HG03025 (cell line): ENCODE measurements at regions not wholly inside any gene's neighbourhood (a gene's known extent, or its start where the extent isn't known, plus 50 kb on each side); places are given as distances from the start of the nearest gene placed in this dataset.
A peak's percentile ranks its signal among the peaks of the same experiment; 100 is the strongest.

Source experiments
- ATAC-seq: cut with Tn5 transposase; IDR thresholded peaks from one replicate; pipeline ENCODE4 v1.9.1; 2021; ENCODE audit warnings: mild to moderate bottlenecking, moderate library complexity; ENCODE audit not compliant: unreplicated experiment, low FRiP score

DNA sequence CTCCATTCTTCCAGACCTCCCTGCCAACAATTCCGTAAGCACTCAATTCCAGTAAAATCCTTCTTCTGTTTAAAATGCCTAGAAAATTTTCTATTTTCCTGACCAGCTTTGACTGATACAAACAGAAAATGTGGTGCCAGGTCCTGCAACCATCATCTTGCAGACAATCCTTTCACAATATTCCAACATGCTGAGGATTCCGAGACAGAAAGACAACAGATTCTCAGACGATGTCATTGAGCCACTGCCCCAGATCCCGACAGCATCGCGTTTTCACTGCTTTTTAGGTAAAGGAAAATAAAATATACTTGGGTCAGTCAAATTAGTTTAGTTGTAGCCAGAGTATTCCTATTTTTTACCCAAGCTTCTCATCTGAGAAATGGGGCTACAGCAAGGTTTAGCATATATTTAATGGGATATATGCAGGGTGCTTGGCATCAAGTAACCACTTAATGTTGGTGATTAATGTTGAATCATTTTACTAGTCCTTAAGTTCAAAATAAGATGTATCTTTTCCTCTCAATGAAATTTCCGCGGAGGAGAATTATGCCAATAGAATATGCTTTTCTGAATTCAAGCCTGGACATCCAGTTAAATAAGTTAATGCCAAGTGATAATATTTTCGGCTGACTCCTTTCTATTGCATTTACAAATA, 866.6 kb downstream of the SLC4A3 start:
- no peak for ATAC-seq

DNA sequence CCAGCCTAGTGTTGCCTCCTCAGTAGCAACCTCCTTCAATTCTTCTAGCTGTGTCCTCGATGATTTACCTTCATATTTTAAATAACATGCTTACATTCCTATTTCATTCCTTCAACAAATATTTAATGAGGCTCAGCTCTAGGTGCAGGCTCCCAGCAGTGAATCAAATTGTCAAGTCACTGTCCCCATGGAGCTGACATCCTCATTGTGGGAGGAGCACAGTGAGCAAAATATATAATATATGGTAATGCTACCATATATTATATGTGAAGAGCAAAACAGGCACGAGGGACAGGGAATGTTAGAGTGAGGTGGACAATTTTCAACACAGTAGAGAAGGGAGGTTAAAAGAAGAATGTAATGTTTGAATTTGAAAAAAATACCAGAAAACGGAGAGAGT, 869.1 kb downstream of the SLC4A3 start:
- no peak for ATAC-seq

GRCh38 chr2:220499225-220499624, 871.8 kb downstream of the SLC4A3 start:
- ATAC-seq = no peak

DNA sequence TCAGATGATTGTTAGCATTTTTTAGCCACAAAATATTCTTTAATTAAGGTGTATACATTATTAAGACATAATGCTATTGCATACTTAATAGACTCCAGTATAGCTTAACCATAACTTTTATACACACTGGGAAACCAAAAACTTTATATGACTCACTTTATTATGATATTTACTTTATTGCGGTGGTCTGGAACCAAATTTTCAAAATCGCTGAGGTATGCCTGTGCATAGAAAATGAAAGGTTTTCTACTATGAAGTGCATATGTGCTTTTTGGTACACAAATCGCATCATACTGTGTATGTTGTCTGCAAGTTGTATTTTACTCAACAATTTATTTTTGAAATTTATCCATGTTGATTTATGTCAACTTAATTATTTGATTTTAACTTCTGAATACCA, 875.1 kb downstream of the SLC4A3 start:
- no peak for ATAC-seq

DNA sequence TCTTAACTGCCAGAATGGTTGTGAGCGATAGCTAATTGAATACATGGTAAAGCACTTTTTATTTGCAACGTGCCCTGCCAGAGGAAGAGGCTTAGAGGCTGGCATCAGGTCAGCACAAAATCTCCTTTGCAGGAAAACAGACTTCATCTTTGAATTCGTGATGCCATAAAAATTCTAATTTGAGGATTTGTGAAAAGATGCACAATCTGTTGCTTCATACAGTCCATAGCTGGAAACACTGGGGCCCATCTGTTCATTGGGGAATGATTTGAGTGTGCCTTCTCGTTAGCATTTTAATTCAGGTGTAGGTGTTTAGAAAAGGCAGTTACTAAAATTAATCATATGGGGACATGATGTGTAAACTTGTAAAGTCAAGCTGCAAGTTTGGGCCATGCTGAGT, 876.0 kb downstream of the SLC4A3 start:
- ATAC-seq = no peak

DNA sequence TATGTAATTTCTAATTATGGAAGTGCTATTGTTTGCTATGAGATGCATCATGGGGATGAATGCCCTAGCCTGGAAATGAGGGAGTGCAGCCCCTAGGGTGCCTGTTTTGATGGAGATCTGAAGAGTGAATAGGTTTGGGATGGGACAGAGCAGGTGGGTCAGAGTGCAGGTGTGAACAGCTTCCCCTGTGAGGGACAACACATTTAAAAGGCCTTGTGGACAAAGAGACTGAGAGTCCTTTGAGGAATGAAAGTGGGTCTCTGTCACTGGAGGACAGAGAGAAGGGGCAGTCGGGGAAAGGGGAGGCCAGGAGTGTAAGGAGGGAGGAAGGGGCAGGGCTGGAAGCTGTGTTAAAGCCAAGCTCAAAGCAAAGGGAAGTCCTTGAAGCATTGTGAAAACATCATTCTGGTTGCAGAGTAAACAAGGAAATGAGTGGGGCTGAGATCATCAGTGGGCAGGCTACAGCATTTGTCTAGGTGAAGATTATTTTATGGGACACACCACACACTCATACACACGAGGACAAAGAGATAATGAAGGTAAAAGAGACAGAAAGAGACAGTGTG, 877.6 kb downstream of the SLC4A3 start:
- no peak for ATAC-seq

DNA sequence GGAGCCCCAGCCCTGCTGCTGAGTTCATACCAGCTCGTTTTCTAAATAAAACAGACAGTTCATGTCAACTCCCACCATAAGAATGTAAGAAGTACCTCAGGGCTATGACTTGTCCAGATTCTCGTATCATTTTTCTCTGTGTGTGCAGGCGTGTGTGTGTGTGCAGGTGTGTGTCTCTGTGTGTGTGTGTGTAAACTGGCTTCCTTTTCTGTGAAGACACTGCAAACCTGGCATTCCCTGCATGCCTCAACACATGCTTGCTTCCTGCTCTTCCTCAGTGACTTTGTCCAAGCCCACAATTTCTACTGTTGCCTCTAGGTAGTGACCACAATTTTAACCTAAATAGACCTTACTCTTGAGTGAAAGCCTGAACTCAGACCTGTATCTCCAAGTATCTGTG, 879.0 kb downstream of the SLC4A3 start:
- ATAC-seq = no peak

GRCh38 chr2:220509096-220509757, 881.8 kb downstream of the SLC4A3 start:
- no peak for ATAC-seq

DNA sequence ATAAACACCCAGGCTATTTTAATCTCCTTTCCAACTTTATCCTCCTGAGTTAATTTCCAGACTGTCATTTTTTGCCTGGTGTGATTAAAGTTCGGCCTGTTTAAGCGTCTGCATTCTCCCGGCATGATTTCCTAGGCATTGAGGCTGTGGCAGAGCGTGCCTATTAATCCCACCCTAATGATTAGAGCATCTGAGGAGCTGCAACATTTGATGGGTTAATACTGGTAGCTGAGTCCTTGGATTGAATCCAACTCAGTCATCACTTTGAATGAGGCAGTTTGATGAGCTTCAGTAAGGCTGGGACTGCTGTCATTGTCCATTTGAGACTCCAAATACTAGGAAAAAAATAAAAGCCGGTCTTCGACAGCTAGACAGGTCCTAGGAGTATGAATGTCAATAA, 882.5 kb downstream of the SLC4A3 start:
- ATAC-seq = no peak

DNA sequence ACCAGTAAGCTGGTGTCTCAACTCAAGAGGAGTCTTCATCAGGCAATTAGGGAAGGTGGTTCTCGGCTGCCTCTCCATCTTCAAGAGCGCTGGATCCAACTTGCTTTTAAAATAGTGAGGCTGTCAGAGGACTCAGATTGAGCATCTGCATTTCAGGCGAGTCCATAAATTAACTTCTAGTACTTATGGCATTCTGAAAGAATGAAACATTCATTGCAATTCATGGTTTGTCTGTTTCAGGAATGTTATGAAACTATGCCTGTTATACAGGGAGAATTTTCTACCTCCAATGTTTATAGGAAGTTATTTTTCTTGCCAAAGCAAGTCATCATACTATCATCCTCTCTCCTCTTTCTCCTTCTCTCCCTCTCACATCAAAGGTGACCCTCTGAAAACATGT, 883.2 kb downstream of the SLC4A3 start:
- no peak for ATAC-seq

- no peak for ATAC-seq
Measured at GRCh38 chr2:220512419-220512818, 885.0 kb downstream of the SLC4A3 start.

GRCh38 chr2:220513573-220514288, 886.3 kb downstream of the SLC4A3 start:
- no peak for ATAC-seq

DNA sequence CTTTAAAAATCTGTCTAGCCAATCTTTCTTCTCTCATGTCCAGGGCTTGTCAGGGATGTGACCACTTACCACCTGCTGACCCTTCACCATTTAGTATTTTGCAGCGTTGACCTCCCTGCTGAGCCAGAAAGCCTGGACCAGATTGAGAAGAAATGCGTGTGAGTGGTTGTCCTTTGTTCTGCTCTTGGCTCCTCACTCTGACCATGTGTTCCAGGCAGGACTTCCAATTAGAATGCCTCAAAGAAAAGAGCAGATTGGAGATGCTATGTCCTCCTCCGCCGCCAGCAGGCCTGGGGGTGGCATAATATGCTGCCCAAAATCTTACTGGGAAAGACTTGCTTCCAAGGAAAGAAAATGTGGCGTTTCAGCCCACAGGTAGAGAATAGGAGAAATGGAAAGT, 894.1 kb downstream of the SLC4A3 start:
- ATAC-seq = no peak

- ATAC-seq = no peak
Measured at GRCh38 chr2:220528180-220528675, 900.8 kb downstream of the SLC4A3 start.

- no peak for ATAC-seq
Measured at GRCh38 chr2:220531216-220531615, 903.8 kb downstream of the SLC4A3 start.

DNA sequence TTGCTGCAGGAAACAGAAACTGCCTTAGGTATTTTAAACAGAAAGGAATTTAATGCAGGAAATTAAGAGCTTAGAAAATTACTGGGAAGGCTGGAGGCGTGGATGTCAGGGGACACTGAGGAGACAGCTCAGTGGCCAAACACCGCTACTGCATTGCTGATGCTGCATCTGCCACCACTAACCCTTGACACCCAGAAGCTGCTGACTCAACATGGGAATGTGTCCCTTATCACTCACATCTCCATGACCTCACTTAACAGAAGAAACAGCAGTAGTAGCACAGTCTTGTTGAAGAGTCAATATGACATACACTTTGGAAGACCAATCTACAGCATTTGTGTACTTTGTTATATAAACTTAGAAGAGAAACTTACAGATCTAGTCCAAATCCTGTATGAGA, 906.1 kb downstream of the SLC4A3 start:
- ATAC-seq = peak; percentile 84

- ATAC-seq = no peak
Measured at GRCh38 chr2:220539481-220539880, 912.1 kb downstream of the SLC4A3 start.

GRCh38 chr2:220544049-220544448, 916.6 kb downstream of the SLC4A3 start:
- no peak for ATAC-seq

- ATAC-seq = no peak
Measured at GRCh38 chr2:220550995-220551700, 923.7 kb downstream of the SLC4A3 start.

DNA sequence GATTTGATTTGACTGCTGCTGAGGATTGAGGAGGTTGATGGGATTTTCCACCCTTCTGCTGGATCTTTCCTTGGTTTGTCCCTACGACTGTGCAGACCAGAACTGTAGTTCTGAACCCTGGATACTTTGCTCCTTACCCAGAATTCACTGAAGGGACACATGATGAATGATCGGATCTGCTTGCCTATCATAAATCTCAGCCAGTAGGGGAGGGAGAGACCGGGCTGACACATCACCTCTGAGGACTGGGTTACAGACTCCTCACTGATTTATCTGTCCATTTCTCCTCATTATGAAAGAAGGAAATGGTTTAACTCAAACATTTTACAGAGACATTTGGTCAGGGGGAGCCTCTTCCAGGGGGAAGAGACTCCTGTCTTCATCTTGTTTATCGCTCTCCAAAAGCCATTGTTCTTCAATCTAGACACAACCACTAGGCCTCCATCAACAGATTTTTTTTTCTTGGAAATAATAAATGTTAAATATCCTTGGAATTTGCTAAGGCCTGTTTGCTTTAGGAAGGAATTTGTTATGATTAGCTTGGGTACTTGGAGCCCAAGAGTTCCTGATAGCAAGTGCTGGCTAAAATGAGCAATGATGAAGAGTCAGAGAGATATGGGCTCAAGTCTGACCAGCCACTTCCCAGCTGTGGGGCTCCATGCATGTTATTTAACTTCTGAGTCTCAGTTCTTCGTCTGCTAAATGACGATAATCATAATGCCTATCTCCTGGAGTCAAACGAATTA, 925.5 kb downstream of the SLC4A3 start:
- no peak for ATAC-seq
